HG03025 (cell line): ENCODE measurements at regions not wholly inside any gene's neighbourhood (a gene's known extent, or its start where the extent isn't known, plus 50 kb on each side); places are given as distances from the start of the nearest gene placed in this dataset.
"Not testable (repeated sequence)": the region's sequence is repeated elsewhere in the genome, so short reads cannot be mapped to it uniquely, and the experiment has no call there.

Experiments
- ATAC-seq: cut with Tn5 transposase; IDR thresholded peaks from one replicate; pipeline ENCODE4 v1.9.1; 2021; ENCODE audit warnings: mild to moderate bottlenecking, moderate library complexity; ENCODE audit not compliant: unreplicated experiment, low FRiP score

DNA sequence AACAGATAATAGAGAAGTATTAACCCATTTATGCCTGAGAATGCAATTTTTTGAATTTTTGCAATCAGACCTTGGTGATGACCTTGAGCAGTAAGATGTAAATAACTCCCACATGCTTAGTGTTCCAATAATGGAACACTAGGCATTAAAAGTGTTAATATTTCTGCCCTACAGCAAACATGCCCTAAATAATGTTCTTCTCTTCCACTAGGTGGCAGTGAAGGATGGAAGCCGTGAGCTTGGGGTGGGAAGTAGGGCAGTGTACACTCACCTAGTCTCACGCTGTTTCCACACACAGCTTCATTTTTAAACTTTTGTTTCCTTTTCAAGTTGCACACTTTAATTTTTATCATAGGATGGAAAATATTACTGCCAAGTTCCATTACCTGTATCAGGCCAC lies 613.1 kb upstream of the HS3ST1 start:
- ATAC-seq = no peak

DNA sequence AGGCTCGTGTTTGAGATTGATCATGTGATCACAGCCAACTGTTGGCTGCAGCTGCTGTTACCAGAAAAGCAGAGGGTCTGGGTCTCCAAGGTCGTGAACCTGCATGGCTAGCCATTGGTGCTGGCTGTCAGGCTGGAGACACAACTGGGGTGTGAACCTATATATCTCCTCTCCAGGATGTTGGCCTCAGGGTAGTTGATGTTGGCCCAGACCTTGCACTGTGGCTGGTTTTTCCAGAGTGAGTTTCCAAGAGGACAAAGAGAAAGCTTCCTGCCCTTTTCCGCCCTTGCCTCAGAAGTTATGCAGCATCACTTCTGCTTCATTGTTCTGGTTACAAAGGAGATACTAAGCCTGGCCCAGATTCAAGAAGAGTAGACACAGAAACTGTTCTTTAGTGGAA lies 607.8 kb upstream of the HS3ST1 start:
- ATAC-seq = no peak

DNA sequence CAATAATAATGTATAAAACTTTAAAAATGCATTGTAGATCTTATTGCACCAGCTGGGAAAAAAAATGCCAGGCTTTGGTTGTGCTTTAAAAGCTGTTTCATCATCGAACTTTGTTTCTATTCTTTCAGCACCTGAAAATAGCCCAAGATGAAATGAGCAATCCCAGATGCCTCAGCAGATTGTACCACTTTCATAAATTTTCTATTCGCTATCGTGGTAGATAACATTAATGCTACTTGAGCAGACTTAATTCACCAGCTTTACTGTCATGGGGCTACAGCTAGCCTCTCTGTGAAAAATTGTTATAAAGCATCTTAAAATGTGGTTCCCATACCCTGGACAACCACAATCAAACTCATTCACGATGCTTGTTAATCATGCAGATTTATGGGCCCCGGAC lies 599.6 kb upstream of the HS3ST1 start:
- ATAC-seq = no peak

DNA sequence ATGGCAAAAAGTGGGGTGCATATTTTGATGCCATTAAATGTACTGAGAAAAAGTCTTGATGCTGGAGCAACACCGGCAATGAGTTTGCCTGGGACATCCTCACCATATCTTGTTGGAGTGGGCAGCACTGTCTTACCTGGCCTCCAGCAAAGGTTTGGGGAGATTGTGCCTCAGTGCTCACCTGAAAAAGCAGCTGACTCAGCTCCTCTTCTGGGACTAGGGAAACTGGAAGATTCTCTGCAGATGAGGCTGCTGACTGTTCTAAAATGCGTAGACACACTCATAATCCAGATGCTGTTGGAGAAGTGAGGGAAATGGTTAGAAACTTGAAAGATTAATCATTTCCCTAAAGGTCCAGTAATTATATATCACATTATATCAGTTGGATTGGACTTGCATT lies 593.7 kb upstream of the HS3ST1 start:
- no peak for ATAC-seq

- ATAC-seq = no peak
These were observed 588.0 kb upstream of the HS3ST1 start for GRCh38 chr4:12016729-12017128.

GRCh38 chr4:12005471-12005870 lies 576.8 kb upstream of the HS3ST1 start:
- no peak for ATAC-seq

DNA sequence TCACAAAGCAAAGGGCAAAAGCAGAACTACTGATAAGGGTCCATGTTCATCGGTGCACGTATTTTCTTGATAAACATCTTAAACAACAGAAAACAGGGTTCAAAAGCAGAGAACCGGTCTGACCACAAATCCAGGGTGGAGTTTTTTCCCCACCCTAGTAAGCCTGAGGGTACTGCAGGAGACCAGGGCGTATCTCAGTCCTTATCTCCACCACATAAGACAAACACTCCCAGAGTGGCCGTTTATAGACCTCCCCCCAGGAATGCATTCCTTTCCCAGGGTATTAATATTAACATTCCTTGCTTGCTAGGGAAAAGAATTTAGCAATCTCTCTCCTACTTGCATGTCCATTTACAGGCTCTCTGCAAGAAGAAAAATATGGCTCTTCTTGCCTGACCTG lies 567.9 kb upstream of the HS3ST1 start:
- not testable (repeated sequence) for ATAC-seq

DNA sequence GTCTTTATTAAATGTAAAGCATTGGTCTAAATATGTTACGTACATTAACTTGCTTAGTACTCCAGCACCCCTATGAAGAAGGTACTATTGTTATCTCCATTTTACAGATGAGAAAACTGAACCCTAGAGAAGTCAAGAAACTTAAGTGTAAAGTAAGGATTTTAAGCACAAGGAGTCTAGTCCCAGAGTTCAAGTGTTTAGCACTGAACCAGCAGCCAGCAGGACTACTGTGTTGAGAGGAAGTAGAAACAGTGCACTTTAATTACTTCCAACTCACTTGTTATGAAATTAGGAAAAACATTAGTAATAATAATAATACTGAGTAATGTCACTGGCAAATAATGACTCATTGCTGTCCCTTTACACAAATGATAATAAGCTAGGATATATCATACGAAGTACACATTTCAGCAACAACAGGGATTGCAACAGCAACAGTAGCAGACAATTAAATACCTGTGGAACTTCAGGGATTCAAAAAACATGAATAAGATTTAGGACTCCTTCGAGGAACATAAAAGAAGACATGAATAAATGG lies 548.1 kb upstream of the HS3ST1 start:
- ATAC-seq = no peak

DNA sequence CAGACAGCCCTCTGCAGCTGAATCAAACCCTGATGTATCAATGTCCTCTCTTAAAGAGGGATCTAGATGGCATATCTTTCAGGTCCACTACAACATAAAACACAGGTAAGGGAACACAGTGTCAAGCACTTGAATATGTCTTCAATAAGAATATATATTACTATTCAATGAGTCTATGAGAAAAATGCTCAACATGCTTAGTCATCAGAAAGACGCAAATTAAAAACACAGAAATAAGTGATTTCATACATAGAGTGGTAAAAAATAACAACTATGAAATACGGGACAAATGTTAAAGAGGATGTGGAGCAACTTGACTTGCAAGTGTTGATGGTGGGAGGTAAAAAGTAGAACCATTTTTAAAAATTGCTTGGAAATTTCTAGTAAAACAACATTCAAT lies 544.6 kb upstream of the HS3ST1 start:
- ATAC-seq = no peak

GRCh38 chr4:11970754-11971153 lies 542.1 kb upstream of the HS3ST1 start:
- ATAC-seq = no peak

GRCh38 chr4:11966782-11967181 lies 538.1 kb upstream of the HS3ST1 start:
- no peak for ATAC-seq

- no peak for ATAC-seq
These were observed 525.4 kb upstream of the HS3ST1 start for GRCh38 chr4:11954093-11954492.

DNA sequence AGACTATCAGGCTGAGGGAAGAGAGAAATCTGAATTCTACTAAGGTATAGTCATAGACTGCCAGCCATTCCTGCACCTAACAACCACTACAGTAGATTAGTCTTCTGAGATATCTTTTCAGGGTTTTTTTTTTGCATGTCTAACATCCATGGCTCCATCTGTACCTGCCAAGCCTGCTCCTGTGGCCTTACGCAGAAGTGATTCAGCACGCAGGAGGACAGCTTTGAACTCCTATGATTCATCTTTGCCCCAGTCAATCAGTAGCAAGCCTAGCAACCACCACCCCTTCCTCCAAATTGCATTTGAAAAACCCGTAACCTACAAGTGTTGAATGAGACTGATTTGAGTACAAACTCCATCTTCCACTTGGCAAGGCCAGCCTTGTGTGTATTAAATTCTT lies 520.7 kb upstream of the HS3ST1 start:
- ATAC-seq = no peak

GRCh38 chr4:11947629-11948028 lies 518.9 kb upstream of the HS3ST1 start:
- ATAC-seq = not testable (repeated sequence)

DNA sequence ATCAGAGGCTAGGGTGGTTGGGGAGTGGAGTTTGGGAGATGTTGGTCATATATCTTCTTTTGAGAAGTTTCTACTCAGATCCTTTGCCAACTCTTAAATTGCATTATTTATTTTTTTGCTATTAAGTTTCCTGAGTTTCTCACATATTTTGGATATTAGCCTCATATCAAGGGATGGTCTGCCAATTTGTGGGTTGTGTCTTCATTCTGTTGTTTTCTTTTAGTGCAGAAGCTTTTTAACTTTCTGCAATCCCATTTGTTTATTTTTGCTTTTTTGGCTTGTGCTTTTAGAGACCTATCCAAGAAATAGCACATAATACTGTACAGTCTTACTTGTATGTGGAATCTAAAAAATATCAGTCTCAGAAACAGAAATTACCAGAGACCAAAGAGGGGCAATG lies 509.2 kb upstream of the HS3ST1 start:
- ATAC-seq = no peak

- no peak for ATAC-seq
These were observed 502.6 kb upstream of the HS3ST1 start for GRCh38 chr4:11931266-11931820.

DNA sequence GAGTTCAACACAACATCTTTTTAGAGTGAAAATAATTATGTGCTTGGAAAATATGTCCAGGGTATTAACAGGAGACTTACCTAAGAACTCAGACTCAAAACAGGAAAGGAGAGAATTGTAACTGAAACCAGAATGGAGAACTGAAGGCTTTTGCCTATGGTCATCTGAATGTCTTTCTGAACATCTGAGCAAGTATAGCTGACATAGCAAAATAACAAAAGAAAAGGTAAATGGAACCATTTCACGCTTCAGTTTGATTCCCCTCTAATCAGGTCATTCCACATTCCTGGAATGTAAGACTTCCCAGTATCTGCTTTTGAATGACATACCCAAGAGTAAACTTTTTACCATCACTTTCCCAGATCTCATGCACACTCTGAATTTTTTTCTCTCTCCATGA lies 500.4 kb upstream of the HS3ST1 start:
- ATAC-seq = no peak

- no peak for ATAC-seq
These were observed 490.6 kb upstream of the HS3ST1 start for GRCh38 chr4:11919316-11919715.

DNA sequence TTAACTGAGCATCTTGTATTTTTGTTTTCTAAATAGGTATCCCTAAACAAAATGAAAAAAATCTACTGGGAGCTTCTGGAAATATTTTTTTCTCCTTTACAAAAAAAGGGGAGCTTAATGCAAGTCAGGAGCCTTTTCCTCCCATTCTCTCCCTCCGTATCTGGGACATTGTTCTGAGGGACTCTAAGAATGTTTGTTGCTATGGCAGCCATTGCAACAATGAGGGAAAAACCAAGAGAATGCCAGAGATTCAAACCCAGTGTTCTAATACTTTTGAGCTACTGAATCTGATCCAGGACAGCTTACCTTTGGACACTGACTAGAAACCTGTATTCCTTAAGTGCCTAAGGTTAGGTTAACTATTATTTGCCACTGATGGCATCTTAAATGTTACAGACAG lies 485.7 kb upstream of the HS3ST1 start:
- ATAC-seq = no peak

- ATAC-seq = no peak
These were observed 484.2 kb upstream of the HS3ST1 start for GRCh38 chr4:11912886-11913285.

DNA sequence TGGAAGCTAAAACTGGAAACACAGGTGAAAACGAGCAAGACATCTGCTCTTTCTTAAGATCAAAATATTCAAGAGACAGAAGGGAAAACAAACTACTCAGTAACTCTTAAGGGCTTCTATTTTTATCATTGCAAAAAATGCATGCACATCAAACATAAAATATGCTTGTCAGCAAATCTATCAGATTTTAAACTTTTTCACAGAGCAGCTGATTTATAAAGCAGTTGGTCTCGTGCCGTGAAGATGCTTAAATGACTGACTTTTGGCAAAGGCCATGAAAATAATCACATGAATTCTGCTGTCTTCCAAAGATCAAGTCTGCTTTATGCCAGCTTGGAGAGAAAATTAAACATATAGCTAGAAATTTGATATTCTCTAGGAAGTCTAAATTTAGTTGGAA lies 482.1 kb upstream of the HS3ST1 start:
- ATAC-seq = no peak

GRCh38 chr4:11908712-11909111 lies 480.0 kb upstream of the HS3ST1 start:
- ATAC-seq = no peak

GRCh38 chr4:11908205-11908604 lies 479.5 kb upstream of the HS3ST1 start:
- ATAC-seq = no peak
